ENCODE measurements at regions not wholly inside any gene's neighbourhood (a gene's known extent, or its start where the extent isn't known, plus 50 kb on each side); places are given as distances from the start of the nearest gene placed in this dataset.
"Not testable (repeated sequence)": the region's sequence is repeated elsewhere in the genome, so short reads cannot be mapped to it uniquely, and the experiment has no call there.

DNA sequence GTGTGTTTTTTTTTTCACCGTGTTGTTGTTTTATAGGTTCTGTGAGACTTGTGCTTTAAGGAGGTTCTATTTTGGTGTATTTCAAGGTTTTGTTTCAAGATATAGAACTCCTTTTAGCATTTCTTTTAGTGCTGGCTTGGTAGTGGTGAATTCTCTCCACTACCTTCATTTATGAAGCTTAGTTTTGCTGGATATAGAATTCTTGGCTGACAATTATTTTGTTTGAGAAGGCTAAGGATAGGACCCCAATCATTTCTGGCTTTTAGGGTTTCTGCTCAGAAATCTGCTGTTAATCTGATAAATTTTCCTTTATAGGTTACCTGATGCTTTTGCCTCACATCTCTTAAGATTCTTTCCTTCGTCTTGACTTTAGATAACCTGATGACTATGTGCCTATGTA is 66.8 kb downstream of the MSTN start:
- Histone ChIP-seq H4K20me1 (ENCODE audit: insufficient read depth, low read length, poor library complexity, severe bottlenecking) (no peaks in the 10 kb centered on the region), H3K79me2 (ENCODE audit: insufficient read depth, low read length) (no peaks in the 10 kb centered on the region), H3F3A (ENCODE audit: low read depth) (no peaks in the 10 kb centered on the region), H3K27me3 (ENCODE audit: insufficient read depth, low read length, poor library complexity, severe bottlenecking) (no peaks in the 10 kb centered on the region), H3K4me2 (ENCODE audit: low read depth, low read length, poor library complexity, severe bottlenecking) (no peak overlapping the region), H3K4me3 (ENCODE audit: low read length, poor library complexity, severe bottlenecking) (no peak overlapping the region), H3K9me2 (replicated peaks; ENCODE audit: low read depth, low read length) (no peaks in the 10 kb centered on the region), H3K9me3 (ENCODE audit: insufficient read depth, low read depth, low read length) (0 out of 2 replicates have a peak, but pooled peaks cover 7% of the 10 kb centered on the region), H3K9ac (ENCODE audit: low read depth, low read length, poor library complexity, severe bottlenecking) (no peak overlapping the region), H3K36me3 (ENCODE audit: insufficient read depth, low read length) (no peaks in the 10 kb centered on the region), H3K4me1 (ENCODE audit: insufficient read depth, low read length, poor library complexity, severe bottlenecking) (no peaks in the 10 kb centered on the region), H2AFZ (ENCODE audit: low read length) (no peak overlapping the region)
- no peak for TF ChIP-seq EZH2phosphoT487 (IDR thresholded peaks at IDR 0.05; ENCODE audit: borderline replicate concordance)
- TF ChIP-seq, protein P1, sequence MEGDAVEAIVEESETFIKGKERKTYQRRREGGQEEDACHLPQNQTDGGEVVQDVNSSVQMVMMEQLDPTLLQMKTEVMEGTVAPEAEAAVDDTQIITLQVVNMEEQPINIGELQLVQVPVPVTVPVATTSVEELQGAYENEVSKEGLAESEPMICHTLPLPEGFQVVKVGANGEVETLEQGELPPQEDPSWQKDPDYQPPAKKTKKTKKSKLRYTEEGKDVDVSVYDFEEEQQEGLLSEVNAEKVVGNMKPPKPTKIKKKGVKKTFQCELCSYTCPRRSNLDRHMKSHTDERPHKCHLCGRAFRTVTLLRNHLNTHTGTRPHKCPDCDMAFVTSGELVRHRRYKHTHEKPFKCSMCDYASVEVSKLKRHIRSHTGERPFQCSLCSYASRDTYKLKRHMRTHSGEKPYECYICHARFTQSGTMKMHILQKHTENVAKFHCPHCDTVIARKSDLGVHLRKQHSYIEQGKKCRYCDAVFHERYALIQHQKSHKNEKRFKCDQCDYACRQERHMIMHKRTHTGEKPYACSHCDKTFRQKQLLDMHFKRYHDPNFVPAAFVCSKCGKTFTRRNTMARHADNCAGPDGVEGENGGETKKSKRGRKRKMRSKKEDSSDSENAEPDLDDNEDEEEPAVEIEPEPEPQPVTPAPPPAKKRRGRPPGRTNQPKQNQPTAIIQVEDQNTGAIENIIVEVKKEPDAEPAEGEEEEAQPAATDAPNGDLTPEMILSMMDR (conservative IDR thresholded peaks at IDR 0.05; ENCODE audit: low read length) = no peak

DNA sequence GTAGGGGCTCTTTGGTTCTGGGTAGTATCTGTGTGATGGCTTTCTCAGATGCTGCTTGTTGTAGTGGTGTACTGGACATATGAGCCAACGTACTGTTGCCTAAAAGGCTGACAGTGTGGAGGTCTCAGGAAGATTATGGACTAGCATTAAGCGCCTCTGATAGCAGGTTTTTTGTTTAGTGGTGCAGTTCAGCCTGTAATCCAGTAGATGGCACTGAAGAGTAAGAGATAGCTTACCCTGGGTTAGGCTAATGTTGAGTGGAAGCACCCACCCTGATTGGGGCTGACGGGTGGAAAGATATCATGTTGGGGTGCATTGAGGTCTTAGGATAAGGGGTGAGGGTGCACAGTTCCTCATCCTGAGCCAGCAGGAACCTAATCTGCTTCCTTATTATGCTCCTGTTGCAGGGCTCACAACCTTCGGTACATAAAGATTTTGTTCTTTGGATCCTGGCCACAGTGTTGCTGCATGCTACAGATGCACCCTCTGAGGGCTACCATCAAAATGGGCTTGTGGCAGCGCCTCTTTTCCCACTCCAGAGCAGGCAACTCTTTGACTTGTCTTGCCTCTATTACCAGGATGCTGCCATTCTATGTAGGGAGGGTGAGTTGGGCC is 79.6 kb downstream of the MSTN start:
- peaks cover 20% of the 10 kb centered on the region; the same call in 1 of the 2 replicates for H3K9me3 ChIP-seq (ENCODE audit: insufficient read depth, low read depth, low read length)
- H3K9me2 ChIP-seq (replicated peaks; ENCODE audit: low read depth, low read length) = no peaks in the 10 kb centered on the region
- H3F3A ChIP-seq (ENCODE audit: low read depth) = no peaks in the 10 kb centered on the region
- no peak overlapping the region for H3K9ac ChIP-seq (ENCODE audit: low read depth, low read length, poor library complexity, severe bottlenecking)
- no peak for TF ChIP-seq EZH2phosphoT487 (IDR thresholded peaks at IDR 0.05; ENCODE audit: borderline replicate concordance)
- TF ChIP-seq, protein P1 (conservative IDR thresholded peaks at IDR 0.05; ENCODE audit: low read length) = peak; percentile 70
- H3K4me2 ChIP-seq (ENCODE audit: low read depth, low read length, poor library complexity, severe bottlenecking) = no peak overlapping the region
- H3K4me3 ChIP-seq (ENCODE audit: low read length, poor library complexity, severe bottlenecking) = no peak overlapping the region
- no peaks in the 10 kb centered on the region for H4K20me1 ChIP-seq (ENCODE audit: insufficient read depth, low read length, poor library complexity, severe bottlenecking)
- H3K4me1 ChIP-seq (ENCODE audit: insufficient read depth, low read length, poor library complexity, severe bottlenecking) = no peaks in the 10 kb centered on the region
- no peaks in the 10 kb centered on the region for H3K36me3 ChIP-seq (ENCODE audit: insufficient read depth, low read length)
- no peaks in the 10 kb centered on the region for H3K79me2 ChIP-seq (ENCODE audit: insufficient read depth, low read length)
- no peak overlapping the region for H2AFZ ChIP-seq (ENCODE audit: low read length)
- no peaks in the 10 kb centered on the region for H3K27me3 ChIP-seq (ENCODE audit: insufficient read depth, low read length, poor library complexity, severe bottlenecking)

DNA sequence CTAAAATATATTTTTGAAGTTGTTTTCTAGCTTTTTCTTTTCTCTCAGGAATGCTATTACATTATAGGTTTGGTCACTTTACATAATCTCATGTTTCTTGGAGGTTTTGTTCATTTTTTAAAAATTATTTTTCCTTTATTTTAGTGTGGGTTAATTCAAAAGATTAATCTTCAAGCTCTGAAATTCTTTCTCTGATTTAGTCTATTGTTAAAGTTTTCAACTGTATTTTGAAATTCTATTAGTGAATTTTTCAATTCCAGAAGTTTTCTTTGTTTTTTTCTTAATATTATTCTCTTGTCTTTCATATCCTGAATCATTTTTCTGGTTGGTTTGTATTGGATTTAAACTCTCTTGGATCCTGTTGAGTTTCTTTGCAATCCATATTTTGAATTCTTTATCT is 80.4 kb downstream of the MSTN start:
- no peaks in the 10 kb centered on the region for H4K20me1 ChIP-seq (ENCODE audit: insufficient read depth, low read length, poor library complexity, severe bottlenecking)
- no peaks in the 10 kb centered on the region for H3K9me2 ChIP-seq (replicated peaks; ENCODE audit: low read depth, low read length)
- H3K9ac ChIP-seq (ENCODE audit: low read depth, low read length, poor library complexity, severe bottlenecking) = no peak overlapping the region
- TF ChIP-seq, protein P1 (conservative IDR thresholded peaks at IDR 0.05; ENCODE audit: low read length) = no peak
- no peak for TF ChIP-seq EZH2phosphoT487 (IDR thresholded peaks at IDR 0.05; ENCODE audit: borderline replicate concordance)
- no peaks in the 10 kb centered on the region for H3K4me1 ChIP-seq (ENCODE audit: insufficient read depth, low read length, poor library complexity, severe bottlenecking)
- no peaks in the 10 kb centered on the region for H3F3A ChIP-seq (ENCODE audit: low read depth)
- H3K27me3 ChIP-seq (ENCODE audit: insufficient read depth, low read length, poor library complexity, severe bottlenecking) = no peaks in the 10 kb centered on the region
- no peak overlapping the region for H3K4me3 ChIP-seq (ENCODE audit: low read length, poor library complexity, severe bottlenecking)
- H3K79me2 ChIP-seq (ENCODE audit: insufficient read depth, low read length) = no peaks in the 10 kb centered on the region
- H3K36me3 ChIP-seq (ENCODE audit: insufficient read depth, low read length) = no peaks in the 10 kb centered on the region
- H3K9me3 ChIP-seq (ENCODE audit: insufficient read depth, low read depth, low read length) = peaks cover 20% of the 10 kb centered on the region; the same call in 1 of the 2 replicates
- H3K4me2 ChIP-seq (ENCODE audit: low read depth, low read length, poor library complexity, severe bottlenecking) = no peak overlapping the region
- no peak overlapping the region for H2AFZ ChIP-seq (ENCODE audit: low read length)

DNA sequence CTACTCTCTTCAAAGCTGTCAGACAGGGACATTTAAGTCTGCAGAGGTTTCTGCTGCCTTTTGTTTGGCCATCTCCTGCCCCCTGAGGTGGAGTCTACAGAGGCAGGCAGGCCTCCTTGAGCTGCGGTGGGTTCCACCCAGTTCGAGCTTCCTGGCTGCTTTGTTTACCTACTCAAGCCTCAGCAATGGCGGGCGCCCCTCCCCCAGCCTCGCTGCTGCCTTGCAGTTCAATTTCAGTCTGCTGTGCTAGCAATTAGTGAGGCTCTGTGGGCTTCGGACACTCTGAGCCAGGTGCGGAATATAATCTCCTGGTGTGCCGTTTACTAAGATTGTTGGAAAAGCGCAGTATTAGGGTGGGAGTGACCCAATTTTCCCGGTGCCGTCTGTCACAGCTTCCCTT is 86.0 kb downstream of the MSTN start:
- not testable (repeated sequence) for H3K4me2 ChIP-seq (ENCODE audit: low read depth, low read length, poor library complexity, severe bottlenecking); H3K36me3 ChIP-seq (ENCODE audit: insufficient read depth, low read length); H3K4me1 ChIP-seq (ENCODE audit: insufficient read depth, low read length, poor library complexity, severe bottlenecking); H3F3A ChIP-seq (ENCODE audit: low read depth); H3K9me3 ChIP-seq (ENCODE audit: insufficient read depth, low read depth, low read length); H4K20me1 ChIP-seq (ENCODE audit: insufficient read depth, low read length, poor library complexity, severe bottlenecking); H3K4me3 ChIP-seq (ENCODE audit: low read length, poor library complexity, severe bottlenecking); H2AFZ ChIP-seq (ENCODE audit: low read length); H3K9me2 ChIP-seq (replicated peaks; ENCODE audit: low read depth, low read length); H3K27me3 ChIP-seq (ENCODE audit: insufficient read depth, low read length, poor library complexity, severe bottlenecking); H3K9ac ChIP-seq (ENCODE audit: low read depth, low read length, poor library complexity, severe bottlenecking); H3K79me2 ChIP-seq (ENCODE audit: insufficient read depth, low read length)
